Lower lobe of right lung (tissue), 2 donors: ENCODE measurements at regions not wholly inside any gene's neighbourhood (a gene's known extent, or its start where the extent isn't known, plus 50 kb on each side); places are given as distances from the start of the nearest gene placed in this dataset.
"Not testable (repeated sequence)": the region's sequence is repeated elsewhere in the genome, so short reads cannot be mapped to it uniquely, and the experiment has no call there.

ENCODE experiments used
- ATAC-seq, 2 donors: fragments of 200-7000 bp; cut with Tn5 transposase; one replicate each; pipeline ENCODE4 v1.9.1; 2020 to 2022; ENCODE audit warnings: mild to moderate bottlenecking in 2 of 2, moderate library complexity in 2 of 2
- DNase-seq: peaks from one replicate; pipeline ENCODE4 v3.0.0-alpha.2; 2020
- H3K27ac ChIP-seq: fragments of 200-600 bp; one replicate; pipeline ENCODE4 v1.8.0; 2022
- H3K27me3 ChIP-seq: fragments of 200-600 bp; one replicate; pipeline ENCODE4 v1.8.0; 2022; ENCODE audit warnings: low read depth
- H3K36me3 ChIP-seq: fragments of 200-600 bp; one replicate; pipeline ENCODE4 v1.8.0; 2022; ENCODE audit warnings: mild to moderate bottlenecking
- H3K4me1 ChIP-seq: fragments of 200-600 bp; one replicate; pipeline ENCODE4 v1.8.0; 2022
- H3K4me3 ChIP-seq: fragments of 200-600 bp; one replicate; pipeline ENCODE4 v1.8.0; 2022; ENCODE audit warnings: mild to moderate bottlenecking
- H3K9me3 ChIP-seq: fragments of 200-600 bp; one replicate; pipeline ENCODE4 v1.8.0; 2022
- intact Hi-C: fragments of 100-400 bp; cut with DNase I; formaldehyde crosslinking; loops from one replicate; pipeline ENCODE4 v1.11.0; 2022
- TF ChIP-seq, protein P1 (sequence below): fragments of 200-600 bp; IDR thresholded peaks from one replicate; pipeline ENCODE4 v1.8.0; 2022; ENCODE audit warnings: antibody characterized with exemption, mild to moderate bottlenecking
- donor health status: DM: no; HTN: yes; CAD: no; lungs with severe emphysema.

GRCh38 chr2:142398212-142398611 lies 267.4 kb upstream of the LRP1B start:
- no peaks in the 10 kb centered on the region for H3K36me3 ChIP-seq

GRCh38 chr2:142395291-142395690 lies 264.5 kb upstream of the LRP1B start:
- H3K4me3 ChIP-seq, result no peak overlapping the region
- intact Hi-C loops, result no loop called here
- ATAC-seq (no peak), DNase-seq (no peak)
- no peaks in the 10 kb centered on the region for H3K36me3 ChIP-seq
- TF ChIP-seq, protein P1, sequence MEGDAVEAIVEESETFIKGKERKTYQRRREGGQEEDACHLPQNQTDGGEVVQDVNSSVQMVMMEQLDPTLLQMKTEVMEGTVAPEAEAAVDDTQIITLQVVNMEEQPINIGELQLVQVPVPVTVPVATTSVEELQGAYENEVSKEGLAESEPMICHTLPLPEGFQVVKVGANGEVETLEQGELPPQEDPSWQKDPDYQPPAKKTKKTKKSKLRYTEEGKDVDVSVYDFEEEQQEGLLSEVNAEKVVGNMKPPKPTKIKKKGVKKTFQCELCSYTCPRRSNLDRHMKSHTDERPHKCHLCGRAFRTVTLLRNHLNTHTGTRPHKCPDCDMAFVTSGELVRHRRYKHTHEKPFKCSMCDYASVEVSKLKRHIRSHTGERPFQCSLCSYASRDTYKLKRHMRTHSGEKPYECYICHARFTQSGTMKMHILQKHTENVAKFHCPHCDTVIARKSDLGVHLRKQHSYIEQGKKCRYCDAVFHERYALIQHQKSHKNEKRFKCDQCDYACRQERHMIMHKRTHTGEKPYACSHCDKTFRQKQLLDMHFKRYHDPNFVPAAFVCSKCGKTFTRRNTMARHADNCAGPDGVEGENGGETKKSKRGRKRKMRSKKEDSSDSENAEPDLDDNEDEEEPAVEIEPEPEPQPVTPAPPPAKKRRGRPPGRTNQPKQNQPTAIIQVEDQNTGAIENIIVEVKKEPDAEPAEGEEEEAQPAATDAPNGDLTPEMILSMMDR, result no peak
- H3K27ac ChIP-seq, result no peak overlapping the region
- peaks cover 9% of the 10 kb centered on the region for H3K9me3 ChIP-seq
- H3K4me1 ChIP-seq, result no peaks in the 10 kb centered on the region
- no peaks in the 10 kb centered on the region for H3K27me3 ChIP-seq

More at GRCh38 chr2:142398212-142398611, 267.4 kb upstream of the LRP1B start:
- Histone ChIP-seq H3K27ac (no peak overlapping the region), H3K9me3 (peaks cover 9% of the 10 kb centered on the region), H3K4me1 (no peaks in the 10 kb centered on the region), H3K27me3 (no peaks in the 10 kb centered on the region), H3K4me3 (no peak overlapping the region)
- ATAC-seq (no peak), DNase-seq (no peak)
- TF ChIP-seq, protein P1, result no peak
- intact Hi-C loops, result no loop called here

DNA sequence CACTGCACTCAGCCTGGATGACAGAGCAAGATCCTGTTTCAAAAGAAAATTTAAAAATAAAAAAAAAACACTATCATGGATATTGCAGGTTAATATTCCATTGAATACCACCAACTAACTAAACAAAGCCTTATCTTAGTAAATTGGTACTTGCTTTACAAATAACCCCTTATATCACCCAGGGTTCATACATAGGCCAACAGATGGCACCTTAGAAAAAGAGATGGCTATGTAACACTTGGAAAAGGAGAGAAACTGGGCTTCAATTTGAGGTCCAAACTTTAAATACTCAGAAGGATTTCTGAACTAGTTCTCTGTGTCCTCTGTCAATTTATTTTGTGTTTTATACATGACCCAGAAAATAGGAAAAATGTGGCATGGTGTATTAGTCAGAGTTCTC lies 249.6 kb upstream of the LRP1B start:
- ATAC-seq, result no peak
- Histone ChIP-seq H3K27me3 (no peaks in the 10 kb centered on the region), H3K4me1 (no peaks in the 10 kb centered on the region), H3K9me3 (no peaks in the 10 kb centered on the region), H3K4me3 (no peak overlapping the region), H3K36me3 (no peaks in the 10 kb centered on the region), H3K27ac (no peak overlapping the region)
- intact Hi-C loops, result no loop called here
- TF ChIP-seq, protein P1, result no peak
- no peak for DNase-seq

DNA sequence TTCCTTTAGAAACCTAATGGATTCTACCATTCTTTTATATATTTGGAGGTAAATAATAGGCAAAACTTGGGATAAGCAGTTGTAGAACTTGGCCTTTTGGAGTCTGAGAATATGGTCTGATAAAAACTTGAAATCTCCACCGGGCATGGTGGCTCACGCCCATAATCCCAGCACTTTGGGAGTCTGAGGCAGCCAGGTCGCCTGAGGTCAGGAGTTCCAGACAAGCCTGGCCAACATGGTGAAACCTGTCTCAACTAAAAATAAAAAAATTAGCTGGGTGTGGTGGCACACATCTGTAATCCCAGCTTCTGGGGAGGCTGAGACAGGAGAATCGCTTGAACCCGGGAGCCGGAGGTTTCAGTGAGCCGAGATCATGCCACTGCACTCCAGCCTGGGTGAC lies 231.3 kb upstream of the LRP1B start:
- H3K4me3 ChIP-seq, H3K36me3 ChIP-seq, DNase-seq, H3K27ac ChIP-seq, ATAC-seq, H3K4me1 ChIP-seq, H3K9me3 ChIP-seq, H3K27me3 ChIP-seq, intact Hi-C loops: not testable (repeated sequence)

GRCh38 chr2:142347751-142348150 lies 216.9 kb upstream of the LRP1B start:
- H3K27ac ChIP-seq, result no peak overlapping the region
- H3K4me1 ChIP-seq, result no peaks in the 10 kb centered on the region
- no peaks in the 10 kb centered on the region for H3K27me3 ChIP-seq
- intact Hi-C loops, result no loop called here
- H3K9me3 ChIP-seq, result no peaks in the 10 kb centered on the region
- H3K36me3 ChIP-seq, result no peaks in the 10 kb centered on the region
- TF ChIP-seq, protein P1, result no peak
- ATAC-seq (no peak), DNase-seq (no peak)
- H3K4me3 ChIP-seq, result no peak overlapping the region

DNA sequence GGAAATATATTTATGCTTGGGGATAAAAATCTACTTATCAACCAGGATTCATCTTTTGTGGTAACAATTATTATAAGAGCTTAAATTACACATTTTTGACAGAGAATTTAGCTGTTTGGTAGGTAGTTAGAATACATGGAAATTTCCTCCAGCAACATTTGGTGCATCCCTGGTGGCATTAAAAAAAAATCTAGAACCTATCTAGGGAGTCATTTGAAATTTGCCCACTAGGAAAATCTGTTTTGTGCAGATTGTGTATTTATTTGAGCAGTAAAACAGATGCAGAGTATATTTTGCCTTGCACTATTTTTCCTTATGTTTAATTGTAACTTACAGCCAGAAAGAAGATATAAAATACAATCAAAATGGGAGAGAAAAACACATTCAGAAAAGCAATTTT lies 208.4 kb upstream of the LRP1B start:
- Histone ChIP-seq H3K36me3 (no peaks in the 10 kb centered on the region), H3K9me3 (no peaks in the 10 kb centered on the region), H3K27me3 (no peaks in the 10 kb centered on the region), H3K4me1 (no peaks in the 10 kb centered on the region), H3K4me3 (no peak overlapping the region), H3K27ac (no peak overlapping the region)
- intact Hi-C loops, result no loop called here
- no peak for DNase-seq
- TF ChIP-seq, protein P1, result no peak
- ATAC-seq, result no peak
